GM23338 (cell line): ENCODE measurements at regions not wholly inside any gene's neighbourhood (a gene's known extent, or its start where the extent isn't known, plus 50 kb on each side); places are given as distances from the start of the nearest gene placed in this dataset.

Experiments used
- ATAC-seq: fragments of 200-7000 bp; cut with Tn5 transposase; 3 replicates; pipeline ENCODE4 v1.9.1; 2020
- DNase-seq: peaks from one replicate; pipeline ENCODE4 v3.0.0-alpha.2; 2015; ENCODE audit warnings: low spot score
- H2AFZ ChIP-seq: fragments of 200-600 bp; sonication (generic); 2 replicates; pipeline ENCODE4 v1.8.0; 2016; ENCODE audit warnings: antibody characterized with exemption, mild to moderate bottlenecking, moderate library complexity
- H3F3A ChIP-seq: fragments of 200-600 bp; sonication (generic); replicated peaks from 2 replicates; pipeline ENCODE4 v1.8.0; 2017; ENCODE audit warnings: antibody characterized with exemption, mixed run types, low read depth
- H3K27ac ChIP-seq: fragments of 200-600 bp; sonication (generic); 2 replicates; pipeline ENCODE4 v1.6.1; 2016; ENCODE audit warnings: low read depth
- H3K27me3 ChIP-seq: fragments of 200-600 bp; sonication (generic); 2 replicates; pipeline ENCODE4 v1.8.0; 2016; ENCODE audit warnings: mild to moderate bottlenecking, mixed run types, moderate library complexity; ENCODE audit not compliant: insufficient read depth
- H3K36me3 ChIP-seq: fragments of 200-600 bp; sonication (generic); 2 replicates; pipeline ENCODE4 v1.8.0; 2016; ENCODE audit warnings: mild to moderate bottlenecking; ENCODE audit not compliant: insufficient read depth
- H3K4me1 ChIP-seq: fragments of 200-600 bp; sonication (generic); 2 replicates; pipeline ENCODE4 v1.8.0; 2016; ENCODE audit warnings: mild to moderate bottlenecking, moderate library complexity; ENCODE audit not compliant: insufficient read depth
- H3K4me2 ChIP-seq: fragments of 200-600 bp; sonication (generic); 2 replicates; pipeline ENCODE4 v1.7.1; 2017; ENCODE audit warnings: mixed run types
- H3K4me3 ChIP-seq: fragments of 200-600 bp; sonication (generic); 2 replicates; pipeline ENCODE4 v1.6.1; 2016; ENCODE audit warnings: mixed run types
- H3K79me2 ChIP-seq: fragments of 200-600 bp; sonication (generic); replicated peaks from 2 replicates; pipeline ENCODE4 v1.8.0; 2017; ENCODE audit warnings: mild to moderate bottlenecking; ENCODE audit not compliant: insufficient read depth
- H3K9me2 ChIP-seq: fragments of 200-600 bp; sonication (generic); 2 replicates; pipeline ENCODE4 v1.8.0; 2017; ENCODE audit not compliant: insufficient read depth
- H4K20me1 ChIP-seq: fragments of 200-600 bp; sonication (generic); replicated peaks from 2 replicates; pipeline ENCODE4 v1.8.0; 2017; ENCODE audit warnings: mild to moderate bottlenecking; ENCODE audit not compliant: insufficient read depth
- H3K27ac Mint-ChIP-seq: 2 replicates; pipeline ENCODE4 v1.8.0; 2020; ENCODE audit warnings: inconsistent platforms, mild to moderate bottlenecking, moderate library complexity, mixed read lengths
- H3K27me3 Mint-ChIP-seq: 3 replicates; pipeline ENCODE4 v1.8.0; 2022; ENCODE audit warnings: low read depth, mild to moderate bottlenecking, moderate library complexity, mixed read lengths, inconsistent platforms; ENCODE audit not compliant: insufficient read depth, poor library complexity
- H3K36me3 Mint-ChIP-seq: 3 replicates; pipeline ENCODE4 v1.8.0; 2021; ENCODE audit warnings: low read depth, mild to moderate bottlenecking, inconsistent platforms, moderate library complexity, mixed read lengths
- H3K4me1 Mint-ChIP-seq: 3 replicates; pipeline ENCODE4 v1.8.0; 2020; ENCODE audit warnings: mild to moderate bottlenecking, inconsistent platforms, mixed read lengths
- H3K4me3 Mint-ChIP-seq: 3 replicates; pipeline ENCODE4 v1.8.0; 2021; ENCODE audit warnings: moderate library complexity, mild to moderate bottlenecking, inconsistent platforms, mixed read lengths
- H3K9me3 Mint-ChIP-seq: 3 replicates; pipeline ENCODE4 v1.8.0; 2020; ENCODE audit warnings: moderate library complexity, mild to moderate bottlenecking, inconsistent platforms, mixed read lengths
- CREB1 ChIP-seq: fragments of 250-450 bp; sonication (Bioruptor Pico); IDR thresholded peaks from 2 replicates; pipeline ENCODE4 v1.5.0; 2020; ENCODE audit warnings: low read depth, mild to moderate bottlenecking, moderate library complexity
- NANOG ChIP-seq: IDR thresholded peaks from 2 replicates; pipeline ENCODE4 v1.6.1; 2016; ENCODE audit warnings: antibody characterized with exemption, borderline replicate concordance
- STAT1 ChIP-seq: IDR thresholded peaks from one replicate; pipeline ENCODE4 v1.6.1; 2016; ENCODE audit warnings: antibody characterized with exemption; ENCODE audit not compliant: unreplicated experiment
- ZNF114 ChIP-seq: fragments of 250-450 bp; sonication (Bioruptor Pico); IDR thresholded peaks from 2 replicates; pipeline ENCODE4 v1.5.0; 2020; ENCODE audit warnings: mild to moderate bottlenecking, moderate library complexity
- TF ChIP-seq, protein P1 (sequence below), 2 experiments: fragments of 200-600 bp in 1 of 2; sonication (generic) in 1 of 2; conservative IDR thresholded peaks; 2 replicates each; pipeline versions ENCODE4 v1.5.1 to v1.6.1; 2016 to 2017; ENCODE audit warnings: antibody characterized with exemption in 2 of 2, low read depth in 2 of 2, mild to moderate bottlenecking in 2 of 2, moderate library complexity in 1 of 2
- TF ChIP-seq, protein P2 (sequence below): IDR thresholded peaks from one replicate; pipeline ENCODE4 v1.6.1; 2018; ENCODE audit warnings: antibody characterized with exemption; ENCODE audit not compliant: unreplicated experiment

DNA sequence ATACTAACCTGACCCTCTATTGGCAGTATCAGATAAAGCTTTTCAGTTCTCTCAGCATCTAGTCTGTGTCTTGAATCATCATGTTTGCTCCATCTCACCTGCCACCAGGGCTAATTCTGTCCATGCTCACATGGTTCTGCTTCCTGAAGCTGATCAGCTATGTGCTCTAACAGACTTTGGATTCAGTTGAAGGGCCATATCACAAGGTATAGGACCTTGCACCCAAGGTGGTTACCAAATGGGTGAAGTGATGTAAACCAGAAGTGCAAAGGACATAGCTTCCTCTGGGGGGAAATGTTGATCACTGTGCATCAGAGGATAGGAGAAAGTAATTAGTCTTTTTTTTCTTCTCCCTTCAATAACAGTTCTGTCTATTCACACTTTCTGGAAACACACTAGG, 417.0 kb upstream of the ANO5 start:
- ATAC-seq (no peak), DNase-seq (peak; percentile 15)
- Histone ChIP-seq H4K20me1 (no peaks in the 10 kb centered on the region), H3K4me1 (no peaks in the 10 kb centered on the region), H3K27ac (no peak overlapping the region), H3K9me2 (no peaks in the 10 kb centered on the region), H3K4me3 (no peak overlapping the region), H3F3A (no peaks in the 10 kb centered on the region), H3K79me2 (no peaks in the 10 kb centered on the region), H3K27me3 (no peaks in the 10 kb centered on the region), H3K4me2 (no peak overlapping the region), H3K36me3 (no peaks in the 10 kb centered on the region), H2AFZ (no peak overlapping the region)
- H3K27ac Mint-ChIP-seq: no peak overlapping the region
- H3K4me1 Mint-ChIP-seq: no peaks in the 10 kb centered on the region
- TF ChIP-seq, protein P1, sequence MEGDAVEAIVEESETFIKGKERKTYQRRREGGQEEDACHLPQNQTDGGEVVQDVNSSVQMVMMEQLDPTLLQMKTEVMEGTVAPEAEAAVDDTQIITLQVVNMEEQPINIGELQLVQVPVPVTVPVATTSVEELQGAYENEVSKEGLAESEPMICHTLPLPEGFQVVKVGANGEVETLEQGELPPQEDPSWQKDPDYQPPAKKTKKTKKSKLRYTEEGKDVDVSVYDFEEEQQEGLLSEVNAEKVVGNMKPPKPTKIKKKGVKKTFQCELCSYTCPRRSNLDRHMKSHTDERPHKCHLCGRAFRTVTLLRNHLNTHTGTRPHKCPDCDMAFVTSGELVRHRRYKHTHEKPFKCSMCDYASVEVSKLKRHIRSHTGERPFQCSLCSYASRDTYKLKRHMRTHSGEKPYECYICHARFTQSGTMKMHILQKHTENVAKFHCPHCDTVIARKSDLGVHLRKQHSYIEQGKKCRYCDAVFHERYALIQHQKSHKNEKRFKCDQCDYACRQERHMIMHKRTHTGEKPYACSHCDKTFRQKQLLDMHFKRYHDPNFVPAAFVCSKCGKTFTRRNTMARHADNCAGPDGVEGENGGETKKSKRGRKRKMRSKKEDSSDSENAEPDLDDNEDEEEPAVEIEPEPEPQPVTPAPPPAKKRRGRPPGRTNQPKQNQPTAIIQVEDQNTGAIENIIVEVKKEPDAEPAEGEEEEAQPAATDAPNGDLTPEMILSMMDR (conservative IDR thresholded peaks at IDR 0.05; ENCODE audit: low read depth in 2 of 2): peak in 1 of 2 experiments; percentile 17; a peak in 1 of 4 replicates
- TF ChIP-seq STAT1: no peak
- no peak overlapping the region for H3K4me3 Mint-ChIP-seq
- no peaks in the 10 kb centered on the region for H3K9me3 Mint-ChIP-seq
- H3K36me3 Mint-ChIP-seq: no peaks in the 10 kb centered on the region
- no peaks in the 10 kb centered on the region for H3K27me3 Mint-ChIP-seq

DNA sequence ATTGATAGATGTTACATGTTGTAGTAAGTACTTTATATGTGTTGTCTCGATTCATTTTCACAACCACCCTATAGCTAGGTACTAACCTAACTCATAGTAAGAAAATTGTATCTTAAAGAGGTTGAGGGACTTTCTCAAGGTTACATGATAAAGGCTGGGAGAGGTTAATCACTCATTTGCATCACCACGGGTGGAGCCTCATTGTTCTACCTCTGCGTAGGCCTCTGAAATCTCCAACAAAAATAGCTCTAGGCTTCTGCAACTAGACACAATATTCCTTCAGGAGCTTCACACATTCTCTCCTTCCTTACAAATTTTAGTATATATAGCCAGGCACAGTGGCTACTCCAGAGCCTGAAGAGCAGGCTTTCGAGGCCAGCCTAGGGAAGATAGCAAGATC, 408.9 kb upstream of the ANO5 start:
- Mint-ChIP-seq H3K4me3 (no peak overlapping the region), H3K9me3 (no peaks in the 10 kb centered on the region), H3K27me3 (peaks cover 2% of the 10 kb centered on the region), H3K36me3 (no peaks in the 10 kb centered on the region), H3K27ac (no peak overlapping the region), H3K4me1 (peaks cover 6% of the 10 kb centered on the region)
- TF ChIP-seq ZNF114 (CRISPR knock-in tag) (no peak), NANOG (no peak), CREB1 (CRISPR knock-in tag) (no peak)
- TF ChIP-seq, protein P1 (conservative IDR thresholded peaks at IDR 0.05; ENCODE audit: low read depth in 2 of 2): no peak
- TF ChIP-seq, protein P2, sequence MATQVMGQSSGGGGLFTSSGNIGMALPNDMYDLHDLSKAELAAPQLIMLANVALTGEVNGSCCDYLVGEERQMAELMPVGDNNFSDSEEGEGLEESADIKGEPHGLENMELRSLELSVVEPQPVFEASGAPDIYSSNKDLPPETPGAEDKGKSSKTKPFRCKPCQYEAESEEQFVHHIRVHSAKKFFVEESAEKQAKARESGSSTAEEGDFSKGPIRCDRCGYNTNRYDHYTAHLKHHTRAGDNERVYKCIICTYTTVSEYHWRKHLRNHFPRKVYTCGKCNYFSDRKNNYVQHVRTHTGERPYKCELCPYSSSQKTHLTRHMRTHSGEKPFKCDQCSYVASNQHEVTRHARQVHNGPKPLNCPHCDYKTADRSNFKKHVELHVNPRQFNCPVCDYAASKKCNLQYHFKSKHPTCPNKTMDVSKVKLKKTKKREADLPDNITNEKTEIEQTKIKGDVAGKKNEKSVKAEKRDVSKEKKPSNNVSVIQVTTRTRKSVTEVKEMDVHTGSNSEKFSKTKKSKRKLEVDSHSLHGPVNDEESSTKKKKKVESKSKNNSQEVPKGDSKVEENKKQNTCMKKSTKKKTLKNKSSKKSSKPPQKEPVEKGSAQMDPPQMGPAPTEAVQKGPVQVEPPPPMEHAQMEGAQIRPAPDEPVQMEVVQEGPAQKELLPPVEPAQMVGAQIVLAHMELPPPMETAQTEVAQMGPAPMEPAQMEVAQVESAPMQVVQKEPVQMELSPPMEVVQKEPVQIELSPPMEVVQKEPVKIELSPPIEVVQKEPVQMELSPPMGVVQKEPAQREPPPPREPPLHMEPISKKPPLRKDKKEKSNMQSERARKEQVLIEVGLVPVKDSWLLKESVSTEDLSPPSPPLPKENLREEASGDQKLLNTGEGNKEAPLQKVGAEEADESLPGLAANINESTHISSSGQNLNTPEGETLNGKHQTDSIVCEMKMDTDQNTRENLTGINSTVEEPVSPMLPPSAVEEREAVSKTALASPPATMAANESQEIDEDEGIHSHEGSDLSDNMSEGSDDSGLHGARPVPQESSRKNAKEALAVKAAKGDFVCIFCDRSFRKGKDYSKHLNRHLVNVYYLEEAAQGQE: no peak
- DNase-seq: peak; percentile 50
- no peak overlapping the region for H3K27ac ChIP-seq
- H3K36me3 ChIP-seq: no peaks in the 10 kb centered on the region
- peaks cover 3% of the 10 kb centered on the region; the same call in 1 of the 2 replicates for H3K9me2 ChIP-seq
- no peaks in the 10 kb centered on the region for H4K20me1 ChIP-seq
- H3K4me3 ChIP-seq: no peak overlapping the region
- no peaks in the 10 kb centered on the region for H3K79me2 ChIP-seq
- H3F3A ChIP-seq: no peaks in the 10 kb centered on the region
- no peaks in the 10 kb centered on the region for H3K4me1 ChIP-seq
- no peaks in the 10 kb centered on the region for H3K27me3 ChIP-seq
- peak overlapping the region; percentile 54 for H3K4me2 ChIP-seq
- ATAC-seq: peak; percentile 80
- no peak overlapping the region for H2AFZ ChIP-seq
